Neutrophil (primary cell): ENCODE measurements at regions not wholly inside any gene's neighbourhood (a gene's known extent, or its start where the extent isn't known, plus 50 kb on each side); places are given as distances from the start of the nearest gene placed in this dataset.

ENCODE experiments used
- H3K27ac ChIP-seq: fragments of 200-600 bp; sonication (generic); 2 replicates; pipeline ENCODE4 v1.5.1; 2016; ENCODE audit warnings: mild to moderate bottlenecking, moderate library complexity
- H3K27me3 ChIP-seq: fragments of 200-600 bp; sonication (generic); 2 replicates; pipeline ENCODE4 v1.6.0; 2016; ENCODE audit warnings: mild to moderate bottlenecking
- H3K36me3 ChIP-seq: fragments of 200-600 bp; sonication (generic); 2 replicates; pipeline ENCODE4 v1.5.1; 2017
- H3K4me1 ChIP-seq, 2 experiments: fragments of 200-600 bp in 1 of 2; sonication (generic) in 1 of 2; 1 replicate in 1 of 2; 2 replicates in 1 of 2; pipeline versions ENCODE4 v1.5.1 to v1.6.1; 2013 to 2016; ENCODE audit warnings: low read depth in 1 of 2, low read length in 1 of 2, mild to moderate bottlenecking in 1 of 2, moderate library complexity in 1 of 2; ENCODE audit not compliant: control insufficient read depth in 1 of 2, insufficient read depth in 1 of 2
- H3K4me3 ChIP-seq, 2 experiments: fragments of 200-600 bp in 1 of 2; sonication (generic) in 1 of 2; 1 replicate in 1 of 2; 2 replicates in 1 of 2; pipeline ENCODE4 v1.5.1; 2013 to 2016; ENCODE audit warnings: low read depth in 1 of 2, low read length in 1 of 2, mild to moderate bottlenecking in 1 of 2, moderate library complexity in 1 of 2
- H3K9me3 ChIP-seq: fragments of 200-600 bp; sonication (generic); 2 replicates; pipeline ENCODE4 v1.5.1; 2016
- TF ChIP-seq, protein P1 (sequence below): fragments of 200-600 bp; sonication (generic); IDR thresholded peaks from 2 replicates; pipeline ENCODE4 v1.5.1; 2016; ENCODE audit warnings: antibody characterized with exemption

- H3K27ac ChIP-seq, result no peak overlapping the region
- H3K9me3 ChIP-seq, result no peaks in the 10 kb centered on the region
- no peak overlapping the region for H3K4me3 ChIP-seq
- no peaks in the 10 kb centered on the region for H3K36me3 ChIP-seq
- H3K27me3 ChIP-seq, result no peaks in the 10 kb centered on the region
- TF ChIP-seq, protein P1, sequence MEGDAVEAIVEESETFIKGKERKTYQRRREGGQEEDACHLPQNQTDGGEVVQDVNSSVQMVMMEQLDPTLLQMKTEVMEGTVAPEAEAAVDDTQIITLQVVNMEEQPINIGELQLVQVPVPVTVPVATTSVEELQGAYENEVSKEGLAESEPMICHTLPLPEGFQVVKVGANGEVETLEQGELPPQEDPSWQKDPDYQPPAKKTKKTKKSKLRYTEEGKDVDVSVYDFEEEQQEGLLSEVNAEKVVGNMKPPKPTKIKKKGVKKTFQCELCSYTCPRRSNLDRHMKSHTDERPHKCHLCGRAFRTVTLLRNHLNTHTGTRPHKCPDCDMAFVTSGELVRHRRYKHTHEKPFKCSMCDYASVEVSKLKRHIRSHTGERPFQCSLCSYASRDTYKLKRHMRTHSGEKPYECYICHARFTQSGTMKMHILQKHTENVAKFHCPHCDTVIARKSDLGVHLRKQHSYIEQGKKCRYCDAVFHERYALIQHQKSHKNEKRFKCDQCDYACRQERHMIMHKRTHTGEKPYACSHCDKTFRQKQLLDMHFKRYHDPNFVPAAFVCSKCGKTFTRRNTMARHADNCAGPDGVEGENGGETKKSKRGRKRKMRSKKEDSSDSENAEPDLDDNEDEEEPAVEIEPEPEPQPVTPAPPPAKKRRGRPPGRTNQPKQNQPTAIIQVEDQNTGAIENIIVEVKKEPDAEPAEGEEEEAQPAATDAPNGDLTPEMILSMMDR, result no peak
- H3K4me1 ChIP-seq, result peaks cover 36 to 40% of the 10 kb centered on the region in 2 experiments
These were observed 212.0 kb downstream of the SREK1 start for GRCh38 chr5:66356011-66356565.

DNA sequence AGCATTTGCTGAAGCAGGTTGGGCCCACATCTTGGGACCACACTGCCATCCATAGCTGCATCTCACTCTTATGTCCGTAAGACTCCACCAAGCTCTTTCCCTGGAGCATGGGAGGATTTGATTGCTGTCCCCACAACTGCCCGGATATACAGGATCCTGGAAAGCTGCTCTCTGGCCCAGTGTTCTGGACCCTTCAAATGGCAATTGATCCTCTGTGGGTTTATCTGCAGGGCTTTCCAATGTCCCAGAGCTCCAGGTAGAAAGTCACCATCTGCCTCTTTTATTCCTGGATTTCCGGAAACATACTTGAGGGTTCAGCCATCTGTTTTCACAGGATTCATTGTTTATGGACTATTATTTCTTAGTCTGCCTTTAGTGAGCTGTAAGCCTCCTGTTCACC, 214.6 kb downstream of the SREK1 start:
- Histone ChIP-seq H3K9me3 (no peaks in the 10 kb centered on the region), H3K27me3 (peaks cover 6% of the 10 kb centered on the region), H3K4me3 (no peak overlapping the region), H3K27ac (no peak overlapping the region), H3K4me1 (peaks cover 10 to 14% of the 10 kb centered on the region in 2 experiments), H3K36me3 (no peaks in the 10 kb centered on the region)
- TF ChIP-seq, protein P1, result no peak

DNA sequence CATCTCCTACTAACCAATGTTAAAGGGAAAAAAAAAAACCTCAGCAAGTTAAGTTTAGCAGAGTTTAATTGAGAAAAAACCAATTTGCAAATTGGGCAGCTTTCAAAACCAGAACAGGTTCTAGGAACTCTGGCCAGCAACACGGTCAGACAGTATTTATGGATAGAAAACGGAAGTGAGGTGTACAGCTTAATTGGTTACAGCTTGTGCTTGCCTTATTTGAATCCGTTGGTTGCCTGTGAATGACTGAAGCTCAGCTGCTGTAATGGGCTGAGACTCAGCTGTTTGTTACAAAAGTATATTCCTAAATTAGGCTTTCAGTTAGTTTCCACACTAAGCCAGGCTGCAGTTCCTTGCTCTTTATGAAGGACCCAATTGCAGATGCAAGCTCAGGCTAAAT, 217.0 kb downstream of the SREK1 start:
- peaks cover 6 to 10% of the 10 kb centered on the region in 2 experiments for H3K4me1 ChIP-seq
- H3K27me3 ChIP-seq, result peaks cover 8% of the 10 kb centered on the region
- no peak overlapping the region for H3K4me3 ChIP-seq
- TF ChIP-seq, protein P1, result no peak
- H3K9me3 ChIP-seq, result no peaks in the 10 kb centered on the region
- H3K36me3 ChIP-seq, result no peaks in the 10 kb centered on the region
- H3K27ac ChIP-seq, result no peak overlapping the region

- Histone ChIP-seq H3K27me3 (peaks cover 17% of the 10 kb centered on the region), H3K4me1 (peaks cover 6 to 10% of the 10 kb centered on the region in 2 experiments), H3K27ac (no peak overlapping the region), H3K9me3 (no peaks in the 10 kb centered on the region), H3K36me3 (no peaks in the 10 kb centered on the region), H3K4me3 (no peak overlapping the region)
- TF ChIP-seq, protein P1, result no peak
These were observed 217.9 kb downstream of the SREK1 start for GRCh38 chr5:66362046-66362445.

- Histone ChIP-seq H3K36me3 (no peaks in the 10 kb centered on the region), H3K9me3 (no peaks in the 10 kb centered on the region), H3K27me3 (peaks cover 21% of the 10 kb centered on the region), H3K4me3 (no peak overlapping the region), H3K4me1 (peaks cover 6 to 10% of the 10 kb centered on the region in 2 experiments), H3K27ac (no peak overlapping the region)
- TF ChIP-seq, protein P1, result no peak
These were observed 218.6 kb downstream of the SREK1 start for GRCh38 chr5:66362687-66363086.
